K562 (cell line): ENCODE measurements at regions not wholly inside any gene's neighbourhood (a gene's known extent, or its start where the extent isn't known, plus 50 kb on each side); places are given as distances from the start of the nearest gene placed in this dataset.

Experiments
- ATAC-seq: fragments of 200-7000 bp; cut with Tn5 transposase; 3 replicates; pipeline ENCODE4 v1.9.1; 2020; ENCODE audit warnings: moderate library complexity
- BruUV-seq: library from RNA; stranded (reverse); fragments of 400-500 nt; replicated peaks from 2 replicates; lab custom pipeline; 2021; lab: Mats Ljungman, UMichigan
- CTCF ChIA-PET: fragments of 300-600 bp; formaldehyde crosslinking; extraction: SDS; loops from one replicate; lab custom pipeline; 2021; ENCODE audit warnings: low intra/inter-chr PET ratio; lab: Yijun Ruan, JAX
- POLR2A ChIA-PET: fragments of 300-600, 350-650 bp; sonication (Branson Sonifier 250); formaldehyde crosslinking; extraction: SDS; loops from one replicate; lab custom pipeline; 2021; ENCODE audit warnings: antibody characterized with exemption, inconsistent platforms; lab: Yijun Ruan, JAX
- DNase-seq, 4 experiments: peaks; one replicate each; pipeline versions ENCODE4 v3.0.0 to v3.0.0-alpha.2; 2011 to 2018; ENCODE audit warnings: low spot score in 3 of 4, mixed read lengths in 3 of 4; ENCODE audit errors: extremely low read depth in 1 of 4
- FAIRE-seq: peaks from 2 replicates; lab custom pipeline; 2011; peaks lifted over from hg19 to GRCh38; lab: Jason Lieb, UNC
- H2AFZ ChIP-seq: 2 replicates; pipeline ENCODE4 v1.6.0; 2011; ENCODE audit warnings: low read depth, low read length, control low read depth, inconsistent platforms
- H3K27ac ChIP-seq: fragments of 200-600 bp; 3 replicates; pipeline ENCODE4 v1.8.0; 2011; ENCODE audit warnings: low read depth, mild to moderate bottlenecking, control low read depth, inconsistent platforms, low read length, moderate library complexity, mixed read lengths; ENCODE audit errors: extremely low read depth
- H3K27me3 ChIP-seq, 2 experiments: fragments of 300-600 bp in 1 of 2; 2 replicates in 1 of 2; 3 replicates in 1 of 2; pipeline versions ENCODE4 v1.6.0 to v1.8.0; 2011; ENCODE audit warnings: inconsistent platforms in 2 of 2, low read length in 2 of 2, mild to moderate bottlenecking in 1 of 2, mixed read lengths in 1 of 2, moderate library complexity in 1 of 2; ENCODE audit not compliant: control insufficient read depth in 2 of 2, insufficient read depth in 2 of 2
- H3K36me3 ChIP-seq: fragments of 300-600 bp; 3 replicates; pipeline ENCODE4 v1.8.0; 2011; ENCODE audit warnings: mild to moderate bottlenecking, low read length, inconsistent platforms; ENCODE audit not compliant: control insufficient read depth, insufficient read depth
- H3K4me1 ChIP-seq, 2 experiments: fragments of 200-600 bp in 1 of 2; replicated peaks in 1 of 2; 2 replicates in 1 of 2; 3 replicates in 1 of 2; pipeline versions ENCODE4 v1.5.1 to v1.8.0; 2011; ENCODE audit warnings: inconsistent platforms in 2 of 2, low read length in 2 of 2, mild to moderate bottlenecking in 1 of 2, mixed read lengths in 1 of 2, moderate library complexity in 1 of 2; ENCODE audit not compliant: control insufficient read depth in 2 of 2, insufficient read depth in 2 of 2
- H3K4me2 ChIP-seq: 2 replicates; pipeline ENCODE4 v1.6.1; 2011; ENCODE audit warnings: low read length, control low read depth, inconsistent platforms, mixed read lengths; ENCODE audit not compliant: insufficient read depth
- H3K4me3 ChIP-seq: fragments of 200-600 bp; sonication (generic), shearing (Covaris generic); 2 replicates; pipeline ENCODE4 v1.5.1; 2016; ENCODE audit warnings: control low read depth, inconsistent platforms
- H3K79me2 ChIP-seq: fragments of 200-600 bp; 3 replicates; pipeline ENCODE4 v1.8.0; 2011; ENCODE audit warnings: low read length, inconsistent platforms; ENCODE audit not compliant: control insufficient read depth, insufficient read depth
- H3K9ac ChIP-seq, 2 experiments: 2 replicates each; pipeline versions ENCODE4 v1.6.0 to v1.6.1; 2011; ENCODE audit warnings: low read depth in 2 of 2, low read length in 2 of 2, control low read depth in 1 of 2, inconsistent platforms in 1 of 2, mild to moderate bottlenecking in 1 of 2, mixed read lengths in 1 of 2; ENCODE audit not compliant: insufficient read depth in 1 of 2
- H3K9me1 ChIP-seq: one replicate; pipeline ENCODE4 v1.6.0; 2011; ENCODE audit warnings: inconsistent platforms, mild to moderate bottlenecking, low read length, moderate library complexity; ENCODE audit not compliant: control insufficient read depth, insufficient read depth
- H3K9me3 ChIP-seq: replicated peaks from 2 replicates; pipeline ENCODE4 v1.5.1; 2011; ENCODE audit warnings: low read depth, low read length, inconsistent platforms; ENCODE audit not compliant: control insufficient read depth, insufficient read depth
- H4K20me1 ChIP-seq: replicated peaks from 2 replicates; pipeline ENCODE4 v1.6.1; 2011; ENCODE audit warnings: low read length, inconsistent platforms, mixed read lengths; ENCODE audit not compliant: control insufficient read depth, insufficient read depth
- AFF4 ChIP-seq: sonication (generic); formaldehyde crosslinking; IDR thresholded peaks from 2 replicates; pipeline ENCODE4 v1.8.0; 2023; ENCODE audit warnings: mild to moderate bottlenecking, missing genetic modification reagents
- ATF2 ChIP-seq: sonication (generic); formaldehyde crosslinking; IDR thresholded peaks from 2 replicates; pipeline ENCODE4 v1.8.1; 2022; ENCODE audit warnings: missing genetic modification reagents
- FOXJ3 ChIP-seq: sonication (generic); formaldehyde crosslinking; IDR thresholded peaks from 2 replicates; pipeline ENCODE4 v1.4.0; 2020; ENCODE audit warnings: mild to moderate bottlenecking, missing genetic modification reagents
- PHB ChIP-seq: fragments of 250-450 bp; sonication (Bioruptor Pico); IDR thresholded peaks from 2 replicates; pipeline ENCODE4 v1.5.0; 2021
- TCFL5 ChIP-seq: fragments of 250-450 bp; sonication (Bioruptor Pico); conservative IDR thresholded peaks from 2 replicates; pipeline ENCODE4 v1.6.1; 2021; ENCODE audit warnings: mild to moderate bottlenecking, moderate library complexity, matching md5 sums
- ZNF444 ChIP-seq: fragments of 250-450 bp; sonication (Bioruptor Pico); IDR thresholded peaks from 2 replicates; pipeline ENCODE4 v1.4.0; 2020; ENCODE audit warnings: mild to moderate bottlenecking, moderate library complexity
- WGBS: fragments of 100-300 bp; shearing (Covaris generic); methylation state at CpG from one replicate; pipeline ENCODE4 v1.1.6; 2016; ENCODE audit warnings: low coverage, mixed read lengths; ENCODE audit not compliant: insufficient coverage; ENCODE audit errors: missing lambda C conversion rate; 5-methylcytosine and 5-hydroxymethylcytosine counted together
- in situ Hi-C: fragments of 300-500 bp; cut with MboI; formaldehyde crosslinking; loops from 4 replicates; pipeline ENCODE4 v1.15.0; 2018; ENCODE audit warnings: inconsistent platforms, mixed read lengths
- intact Hi-C: fragments of 100-400 bp; cut with micrococcal nuclease; formaldehyde crosslinking; loops from 2 replicates; pipeline ENCODE4 v1.14.2; 2022

- Histone ChIP-seq H3K9ac (no peak overlapping the region), H4K20me1 (no peaks in the 10 kb centered on the region), H3K79me2 (no peaks in the 10 kb centered on the region), H3K27ac (no peak overlapping the region), H3K4me3 (no peak overlapping the region), H2AFZ (no peak overlapping the region), H3K36me3 (no peaks in the 10 kb centered on the region), H3K4me2 (no peak overlapping the region), H3K4me1 (no peaks in the 10 kb centered on the region), H3K9me3 (no peaks in the 10 kb centered on the region), H3K27me3 (peaks cover 0 to 8% of the 10 kb centered on the region in 2 experiments; a peak in 1 of 5 replicates), H3K9me1 (no peaks in the 10 kb centered on the region)
- ChIA-PET POLR2A (no interaction called here), CTCF (no interaction called here)
- DNase-seq (no peak), FAIRE-seq (no peak), ATAC-seq (no peak)
- in situ Hi-C loops (no loop called here), intact Hi-C loops (no loop called here)
- no TSS peak for BruUV-seq
- WGBS: 0% methylated on average over 4 of the region's 4 CpGs
- TF ChIP-seq PHB (CRISPR knock-in tag): no peak
- no peak for TF ChIP-seq ZNF444 (CRISPR knock-in tag)
- TF ChIP-seq FOXJ3: no peak
- no peak for TF ChIP-seq AFF4 (CRISPR knock-in tag)
- no peak for TF ChIP-seq TCFL5 (CRISPR knock-in tag)
- no peak for TF ChIP-seq ATF2
Measured at GRCh38 chr7:97565665-97566064, 166.2 kb upstream of the TAC1 start.
